GM21390 (cell line): ENCODE measurements at regions not wholly inside any gene's neighbourhood (a gene's known extent, or its start where the extent isn't known, plus 50 kb on each side); places are given as distances from the start of the nearest gene placed in this dataset.

ENCODE experiments used
- ATAC-seq: cut with Tn5 transposase; IDR thresholded peaks from one replicate; pipeline ENCODE4 v1.9.1; 2021; ENCODE audit not compliant: unreplicated experiment

- no peak for ATAC-seq
Observed at GRCh38 chr6:169048185-169048864, 205.3 kb downstream of the THBS2 start.

DNA sequence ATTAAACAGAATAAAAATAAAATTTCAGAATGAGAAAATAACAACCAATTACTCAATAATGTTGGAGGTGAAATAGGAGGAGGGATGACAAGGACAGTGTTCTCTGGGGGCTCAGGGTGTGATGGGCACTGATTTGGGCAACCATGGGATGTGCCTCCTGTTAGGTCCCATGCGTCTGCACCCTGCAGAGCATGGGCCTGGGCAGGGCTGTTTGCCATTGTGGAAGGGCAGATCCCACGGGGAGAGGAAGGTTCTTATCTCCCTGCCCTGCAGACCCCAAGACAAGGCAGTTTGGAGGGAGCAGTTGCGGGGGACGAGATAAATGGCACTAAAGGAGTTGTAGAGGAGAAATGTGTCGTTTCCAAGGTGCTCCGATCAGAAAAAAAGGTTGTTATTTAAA is 206.3 kb downstream of the THBS2 start:
- no peak for ATAC-seq

DNA sequence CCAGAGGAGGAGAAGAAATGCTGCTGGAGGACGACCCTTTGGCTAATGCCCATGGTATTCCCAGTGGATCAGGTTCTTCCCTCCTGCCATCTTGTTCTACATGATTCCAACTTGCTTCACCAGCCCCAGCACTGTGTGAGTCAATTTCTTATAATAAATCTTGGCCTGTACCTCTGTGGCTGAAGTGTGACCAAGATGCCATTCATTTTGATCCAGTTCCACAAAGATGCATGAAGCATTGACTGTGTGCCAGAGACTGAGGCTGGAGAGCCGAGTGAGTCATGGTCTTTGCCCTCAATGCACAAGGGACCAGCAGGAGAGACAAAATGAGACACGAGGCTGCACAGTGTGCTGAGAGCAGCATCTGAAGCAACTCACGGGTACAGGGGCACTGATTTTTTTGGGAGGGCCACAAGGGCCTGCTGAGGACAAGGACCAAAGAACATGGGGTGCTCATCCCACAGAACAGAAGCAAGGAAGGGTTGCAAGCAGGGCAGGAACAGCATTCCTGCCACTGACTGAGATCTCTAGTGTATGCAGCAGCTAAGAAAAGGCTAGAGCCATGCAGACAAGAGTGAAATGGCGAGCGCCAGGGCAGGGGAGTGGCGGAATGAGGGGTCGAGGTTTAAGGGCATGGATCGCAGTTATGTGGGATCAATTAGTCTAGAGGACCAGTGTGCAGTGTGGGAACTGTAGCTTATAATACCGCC is 207.0 kb downstream of the THBS2 start:
- ATAC-seq, result no peak

- no peak for ATAC-seq
Observed at GRCh38 chr6:169046021-169046420, 207.6 kb downstream of the THBS2 start.

- ATAC-seq, result no peak
Observed at GRCh38 chr6:169045486-169045885, 208.2 kb downstream of the THBS2 start.

DNA sequence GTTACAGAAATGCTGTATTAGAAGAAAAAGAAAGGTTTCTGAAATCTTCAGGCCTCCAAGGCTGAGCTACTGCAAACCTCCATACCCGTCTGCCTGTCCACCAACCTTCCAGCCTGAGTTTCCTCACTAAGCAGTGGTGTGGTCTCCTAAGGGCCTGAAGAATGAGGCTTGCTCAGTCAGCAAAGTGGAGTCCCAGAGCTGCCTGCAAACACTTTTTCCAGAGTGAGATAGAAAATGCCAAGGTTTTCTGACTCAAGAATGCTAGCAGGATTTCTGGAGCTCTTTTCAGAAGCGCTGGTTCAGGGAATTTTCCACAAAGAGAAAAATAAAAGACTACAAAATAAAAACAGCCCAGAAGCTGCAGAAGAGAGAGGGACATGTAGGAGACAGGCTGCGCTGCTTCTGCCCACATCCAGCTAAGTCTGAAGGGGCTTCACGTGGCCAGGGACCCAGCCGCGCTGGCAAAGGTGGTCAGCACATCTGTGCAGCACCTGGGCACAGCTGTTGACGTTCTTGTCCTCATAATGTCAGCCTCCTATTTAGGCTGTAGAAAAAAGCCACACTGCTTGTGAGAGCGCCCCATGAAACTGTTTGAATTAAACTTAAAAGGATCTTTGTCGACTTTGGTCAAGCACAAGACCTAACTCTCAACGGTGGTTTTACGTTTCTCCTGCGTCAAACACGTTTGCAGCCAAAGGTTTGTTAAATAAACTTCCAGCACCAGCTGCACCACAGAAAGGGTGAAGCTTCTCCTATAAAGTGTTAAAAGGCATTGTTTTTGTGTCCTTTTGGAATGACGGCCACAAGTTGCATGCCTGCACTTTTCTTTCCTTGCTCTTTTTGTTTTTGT is 209.0 kb downstream of the THBS2 start:
- no peak for ATAC-seq

DNA sequence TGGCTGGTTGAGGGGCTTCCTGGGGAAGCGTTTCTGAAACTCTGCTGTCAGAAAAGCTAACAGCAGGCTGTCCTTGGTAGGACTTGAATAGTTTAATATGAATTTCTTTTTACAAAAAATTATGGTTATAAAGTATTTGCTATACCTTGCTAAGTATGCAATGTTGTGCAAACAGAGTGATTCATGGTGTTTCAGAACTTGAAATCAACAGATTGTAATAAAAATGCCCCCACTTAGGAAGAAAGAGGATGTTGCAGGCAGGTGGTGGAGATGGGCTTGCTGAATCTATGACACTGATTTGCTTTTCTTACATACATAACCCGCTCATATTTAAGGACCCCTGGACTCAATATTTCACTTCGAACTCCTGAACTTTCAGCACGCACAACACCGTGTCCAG is 211.6 kb downstream of the THBS2 start:
- ATAC-seq, result no peak

- ATAC-seq, result no peak
Observed at GRCh38 chr6:169041078-169041477, 212.6 kb downstream of the THBS2 start.

GRCh38 chr6:169038691-169039090 is 215.0 kb downstream of the THBS2 start:
- no peak for ATAC-seq

DNA sequence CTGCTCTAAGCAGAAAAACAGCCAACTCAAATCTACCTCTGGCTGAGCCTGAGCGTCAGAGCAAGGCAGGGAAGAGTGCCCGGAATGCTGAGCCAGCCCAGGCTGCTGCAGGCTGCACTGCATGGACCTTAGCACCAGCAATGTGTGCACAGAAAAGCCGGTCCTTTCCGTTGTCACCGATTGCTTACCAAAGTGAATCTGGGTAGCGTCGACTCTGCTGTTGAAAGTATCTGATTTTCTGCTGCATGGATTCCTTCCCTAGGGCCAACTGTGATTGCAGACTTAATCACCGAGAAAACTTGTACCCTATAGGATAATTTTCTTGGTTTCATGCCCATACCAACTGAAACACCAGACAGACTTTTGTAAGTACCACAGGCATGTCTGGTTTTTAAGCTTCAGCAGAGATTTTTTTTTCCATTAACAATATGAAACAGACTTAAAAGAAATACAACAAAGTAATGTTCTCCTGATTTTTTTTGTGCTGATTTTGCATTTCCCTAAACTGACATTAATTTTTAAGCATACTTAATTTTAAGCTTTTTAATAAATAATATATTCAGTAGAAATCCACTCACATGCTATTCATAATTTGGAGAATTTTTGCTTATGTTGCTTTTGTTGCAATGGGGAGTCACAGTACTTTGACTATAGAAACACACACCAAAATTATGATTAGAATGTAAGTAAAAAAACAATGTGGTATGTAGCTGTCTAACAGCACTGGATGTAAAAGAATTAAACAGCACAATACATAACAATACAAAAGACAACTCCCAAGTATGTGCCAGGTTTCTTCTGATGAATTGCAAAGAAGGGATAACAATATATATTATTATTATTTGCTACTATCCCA is 218.0 kb downstream of the THBS2 start:
- no peak for ATAC-seq

- ATAC-seq, result no peak
Observed at GRCh38 chr6:169034516-169035167, 219.0 kb downstream of the THBS2 start.

DNA sequence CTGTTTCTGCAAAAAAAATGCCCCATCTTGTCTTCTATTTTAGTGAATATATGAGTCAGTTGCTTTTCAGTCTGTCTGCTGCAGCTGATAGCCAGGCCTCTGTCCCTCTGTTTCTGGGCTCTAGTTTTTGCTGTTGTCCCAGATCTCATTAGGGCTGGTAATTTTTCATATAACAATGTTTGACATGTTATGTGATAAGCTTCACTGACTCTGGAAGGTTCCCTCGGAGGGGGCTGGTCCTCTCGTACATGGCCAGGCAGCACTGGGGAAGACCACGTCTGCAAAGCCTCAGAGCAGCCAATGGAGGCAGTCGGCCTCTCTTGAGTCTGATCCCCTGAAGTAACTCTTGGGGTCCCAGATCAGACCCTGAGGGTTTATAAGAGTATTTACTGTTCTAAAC is 223.8 kb downstream of the THBS2 start:
- ATAC-seq, result no peak

- ATAC-seq, result no peak
Observed at GRCh38 chr6:169028343-169028742, 225.3 kb downstream of the THBS2 start.

GRCh38 chr6:169026175-169026574 is 227.5 kb downstream of the THBS2 start:
- no peak for ATAC-seq

DNA sequence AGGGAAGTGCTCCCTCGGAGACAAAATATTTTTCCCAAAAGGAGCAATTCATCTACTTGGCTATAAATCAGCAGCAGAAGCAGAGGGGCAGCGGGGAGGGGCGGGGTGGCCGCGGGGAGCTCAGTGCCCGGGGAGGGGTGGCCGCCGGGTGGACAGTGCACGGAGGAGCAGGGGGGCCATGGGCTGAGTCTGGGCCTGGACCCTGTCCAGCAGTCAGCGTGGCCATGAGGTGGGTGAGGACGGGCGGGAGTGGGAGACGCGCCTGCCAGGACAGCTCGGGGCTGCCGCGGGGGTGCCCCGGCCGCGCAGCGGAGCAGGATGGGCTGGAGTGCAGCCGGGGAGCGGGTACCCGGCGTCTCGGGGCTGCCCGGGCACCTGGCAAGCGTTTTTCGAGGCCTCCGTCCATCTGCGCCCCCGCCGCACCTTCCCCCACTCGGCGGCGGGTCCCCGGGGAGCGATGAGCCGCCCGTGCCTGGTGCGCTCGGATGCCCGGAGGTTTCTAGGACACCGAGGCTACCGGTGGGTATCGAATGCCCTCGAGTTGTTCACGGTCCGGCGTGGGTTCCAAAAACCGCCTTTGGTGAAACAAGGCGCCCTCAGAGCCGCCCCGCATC is 229.5 kb downstream of the THBS2 start:
- no peak for ATAC-seq

GRCh38 chr6:169023161-169023874 is 230.3 kb downstream of the THBS2 start:
- ATAC-seq, result no peak

GRCh38 chr6:169022079-169022478 is 231.6 kb downstream of the THBS2 start:
- ATAC-seq, result no peak

DNA sequence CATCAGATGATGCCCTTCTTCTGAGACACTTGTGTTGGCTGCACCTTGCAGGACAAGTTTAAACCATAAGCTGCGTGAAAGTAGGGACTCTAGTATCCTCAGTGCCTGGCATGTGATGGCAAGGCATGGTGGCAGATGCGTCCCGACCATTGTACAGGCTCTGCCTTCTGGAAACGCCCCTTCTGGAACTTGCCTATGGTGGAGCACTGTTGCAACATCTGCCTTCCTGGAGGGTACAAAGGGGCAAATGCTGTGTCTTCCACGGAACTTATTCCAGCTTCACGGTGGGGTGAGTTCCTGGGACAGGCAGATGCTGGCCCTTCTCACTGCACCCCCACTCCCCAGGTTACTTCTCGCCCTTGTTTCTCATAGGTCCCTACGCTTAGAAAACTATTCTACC is 232.8 kb downstream of the THBS2 start:
- ATAC-seq, result no peak

DNA sequence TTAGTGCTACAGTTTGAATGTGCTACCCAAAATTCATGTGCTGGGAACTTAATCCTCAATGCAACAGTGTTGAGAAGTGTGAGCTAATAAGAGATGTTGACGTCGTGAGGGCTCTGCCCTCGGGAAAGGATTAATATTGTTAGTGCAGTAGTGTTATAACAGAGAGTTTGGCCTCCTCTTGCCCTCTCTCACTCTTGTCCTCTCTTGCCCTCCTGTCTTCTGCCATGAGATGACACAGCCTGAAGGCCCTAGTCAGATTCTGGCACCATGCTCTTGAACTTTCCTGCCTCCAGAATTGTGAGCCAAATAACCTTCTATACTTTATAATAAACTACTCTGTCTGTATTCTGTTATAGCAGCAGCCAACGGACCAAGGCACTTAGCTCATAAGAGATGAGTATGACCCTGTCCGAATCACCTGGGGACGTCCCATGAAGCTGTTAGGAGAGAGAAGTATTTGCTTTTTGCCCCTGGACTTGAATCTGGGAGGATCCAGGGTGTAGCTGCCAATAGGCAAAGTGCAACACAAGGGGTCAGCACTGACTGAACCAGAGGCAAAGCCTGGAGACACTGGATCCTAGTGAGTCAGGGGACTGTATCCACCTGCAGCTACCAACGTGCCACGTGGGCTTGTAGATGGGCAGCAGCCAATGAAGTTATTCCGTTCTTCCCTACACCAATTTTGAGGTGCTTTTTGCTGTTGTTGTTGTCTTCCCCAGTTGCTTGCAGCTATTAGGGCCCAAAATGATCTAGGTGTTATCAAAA is 233.7 kb downstream of the THBS2 start:
- ATAC-seq, result no peak
